GM23338 (cell line): ENCODE measurements at regions not wholly inside any gene's neighbourhood (a gene's known extent, or its start where the extent isn't known, plus 50 kb on each side); places are given as distances from the start of the nearest gene placed in this dataset.

Experiments used
- ATAC-seq: fragments of 200-7000 bp; cut with Tn5 transposase; 3 replicates; pipeline ENCODE4 v1.9.1; 2020
- DNase-seq: peaks from one replicate; pipeline ENCODE4 v3.0.0-alpha.2; 2015; ENCODE audit warnings: low spot score
- H2AFZ ChIP-seq: fragments of 200-600 bp; sonication (generic); 2 replicates; pipeline ENCODE4 v1.8.0; 2016; ENCODE audit warnings: antibody characterized with exemption, mild to moderate bottlenecking, moderate library complexity
- H3F3A ChIP-seq: fragments of 200-600 bp; sonication (generic); replicated peaks from 2 replicates; pipeline ENCODE4 v1.8.0; 2017; ENCODE audit warnings: antibody characterized with exemption, mixed run types, low read depth
- H3K27ac ChIP-seq: fragments of 200-600 bp; sonication (generic); 2 replicates; pipeline ENCODE4 v1.6.1; 2016; ENCODE audit warnings: low read depth
- H3K27me3 ChIP-seq: fragments of 200-600 bp; sonication (generic); 2 replicates; pipeline ENCODE4 v1.8.0; 2016; ENCODE audit warnings: mild to moderate bottlenecking, mixed run types, moderate library complexity; ENCODE audit not compliant: insufficient read depth
- H3K36me3 ChIP-seq: fragments of 200-600 bp; sonication (generic); 2 replicates; pipeline ENCODE4 v1.8.0; 2016; ENCODE audit warnings: mild to moderate bottlenecking; ENCODE audit not compliant: insufficient read depth
- H3K4me1 ChIP-seq: fragments of 200-600 bp; sonication (generic); 2 replicates; pipeline ENCODE4 v1.8.0; 2016; ENCODE audit warnings: mild to moderate bottlenecking, moderate library complexity; ENCODE audit not compliant: insufficient read depth
- H3K4me2 ChIP-seq: fragments of 200-600 bp; sonication (generic); 2 replicates; pipeline ENCODE4 v1.7.1; 2017; ENCODE audit warnings: mixed run types
- H3K4me3 ChIP-seq: fragments of 200-600 bp; sonication (generic); 2 replicates; pipeline ENCODE4 v1.6.1; 2016; ENCODE audit warnings: mixed run types
- H3K79me2 ChIP-seq: fragments of 200-600 bp; sonication (generic); replicated peaks from 2 replicates; pipeline ENCODE4 v1.8.0; 2017; ENCODE audit warnings: mild to moderate bottlenecking; ENCODE audit not compliant: insufficient read depth
- H3K9me2 ChIP-seq: fragments of 200-600 bp; sonication (generic); 2 replicates; pipeline ENCODE4 v1.8.0; 2017; ENCODE audit not compliant: insufficient read depth
- H4K20me1 ChIP-seq: fragments of 200-600 bp; sonication (generic); replicated peaks from 2 replicates; pipeline ENCODE4 v1.8.0; 2017; ENCODE audit warnings: mild to moderate bottlenecking; ENCODE audit not compliant: insufficient read depth
- H3K27ac Mint-ChIP-seq: 2 replicates; pipeline ENCODE4 v1.8.0; 2020; ENCODE audit warnings: inconsistent platforms, mild to moderate bottlenecking, moderate library complexity, mixed read lengths
- H3K27me3 Mint-ChIP-seq: 3 replicates; pipeline ENCODE4 v1.8.0; 2022; ENCODE audit warnings: low read depth, mild to moderate bottlenecking, moderate library complexity, mixed read lengths, inconsistent platforms; ENCODE audit not compliant: insufficient read depth, poor library complexity
- H3K36me3 Mint-ChIP-seq: 3 replicates; pipeline ENCODE4 v1.8.0; 2021; ENCODE audit warnings: low read depth, mild to moderate bottlenecking, inconsistent platforms, moderate library complexity, mixed read lengths
- H3K4me1 Mint-ChIP-seq: 3 replicates; pipeline ENCODE4 v1.8.0; 2020; ENCODE audit warnings: mild to moderate bottlenecking, inconsistent platforms, mixed read lengths
- H3K4me3 Mint-ChIP-seq: 3 replicates; pipeline ENCODE4 v1.8.0; 2021; ENCODE audit warnings: moderate library complexity, mild to moderate bottlenecking, inconsistent platforms, mixed read lengths
- H3K9me3 Mint-ChIP-seq: 3 replicates; pipeline ENCODE4 v1.8.0; 2020; ENCODE audit warnings: moderate library complexity, mild to moderate bottlenecking, inconsistent platforms, mixed read lengths
- CREB1 ChIP-seq: fragments of 250-450 bp; sonication (Bioruptor Pico); IDR thresholded peaks from 2 replicates; pipeline ENCODE4 v1.5.0; 2020; ENCODE audit warnings: low read depth, mild to moderate bottlenecking, moderate library complexity
- CTCF ChIP-seq, 2 experiments: fragments of 200-600 bp in 1 of 2; sonication (generic) in 1 of 2; conservative IDR thresholded peaks; 2 replicates each; pipeline versions ENCODE4 v1.5.1 to v1.6.1; 2016 to 2017; ENCODE audit warnings: antibody characterized with exemption in 2 of 2, low read depth in 2 of 2, mild to moderate bottlenecking in 2 of 2, moderate library complexity in 1 of 2
- ETS1 ChIP-seq: IDR thresholded peaks from 2 replicates; pipeline ENCODE4 v1.6.1; 2016; ENCODE audit warnings: antibody characterized with exemption
- EZH2 ChIP-seq: fragments of 200-600 bp; sonication (generic); IDR thresholded peaks from one replicate; pipeline ENCODE4 v1.8.0; 2017; ENCODE audit warnings: antibody characterized with exemption, mild to moderate bottlenecking, low read depth; ENCODE audit not compliant: unreplicated experiment
- EZH2phosphoT487 ChIP-seq: fragments of 200-600 bp; sonication (generic); IDR thresholded peaks from one replicate; pipeline ENCODE4 v1.8.1; 2018; ENCODE audit warnings: antibody characterized with exemption; ENCODE audit not compliant: unreplicated experiment
- JUNB ChIP-seq: IDR thresholded peaks from one replicate; pipeline ENCODE4 v1.6.1; 2016; ENCODE audit warnings: antibody characterized with exemption; ENCODE audit not compliant: unreplicated experiment
- NANOG ChIP-seq: IDR thresholded peaks from 2 replicates; pipeline ENCODE4 v1.6.1; 2016; ENCODE audit warnings: antibody characterized with exemption, borderline replicate concordance
- POLR2AphosphoS5 ChIP-seq: IDR thresholded peaks from 2 replicates; pipeline ENCODE4 v1.6.1; 2016; ENCODE audit warnings: antibody characterized with exemption, low read depth
- REST ChIP-seq: IDR thresholded peaks from one replicate; pipeline ENCODE4 v1.6.1; 2018; ENCODE audit warnings: antibody characterized with exemption; ENCODE audit not compliant: unreplicated experiment
- STAT1 ChIP-seq: IDR thresholded peaks from one replicate; pipeline ENCODE4 v1.6.1; 2016; ENCODE audit warnings: antibody characterized with exemption; ENCODE audit not compliant: unreplicated experiment
- ZNF114 ChIP-seq: fragments of 250-450 bp; sonication (Bioruptor Pico); IDR thresholded peaks from 2 replicates; pipeline ENCODE4 v1.5.0; 2020; ENCODE audit warnings: mild to moderate bottlenecking, moderate library complexity
- ZNF331 ChIP-seq: fragments of 250-450 bp; sonication (Bioruptor Pico); IDR thresholded peaks from 2 replicates; pipeline ENCODE4 v1.5.0; 2020; ENCODE audit warnings: low read depth, mild to moderate bottlenecking, moderate library complexity

GRCh38 chr13:32905864-32906180, 110.4 kb upstream of the KL start:
- no peak for ATAC-seq
- Mint-ChIP-seq H3K4me3 (no peak overlapping the region), H3K9me3 (peaks cover 3% of the 10 kb centered on the region; the same call in 1 of the 3 replicates), H3K27ac (peak overlapping the region; percentile 76), H3K27me3 (no peaks in the 10 kb centered on the region), H3K4me1 (peaks cover 19% of the 10 kb centered on the region), H3K36me3 (no peaks in the 10 kb centered on the region)
- H3K9me2 ChIP-seq, result peaks cover 16% of the 10 kb centered on the region
- H4K20me1 ChIP-seq, result no peaks in the 10 kb centered on the region
- no peak overlapping the region for H2AFZ ChIP-seq
- no peaks in the 10 kb centered on the region for H3K27me3 ChIP-seq
- H3K79me2 ChIP-seq, result no peaks in the 10 kb centered on the region
- no peak for TF ChIP-seq CTCF (conservative IDR thresholded peaks at IDR 0.05; ENCODE audit: low read depth in 2 of 2)
- no peak overlapping the region for H3K4me3 ChIP-seq
- no peak for DNase-seq
- H3K27ac ChIP-seq, result no peak overlapping the region
- H3K4me2 ChIP-seq, result peak overlapping the region; percentile 14; the same call in 1 of the 2 replicates
- no peaks in the 10 kb centered on the region for H3F3A ChIP-seq
- peaks cover 15% of the 10 kb centered on the region for H3K4me1 ChIP-seq
- H3K36me3 ChIP-seq, result no peaks in the 10 kb centered on the region

- H3K36me3 Mint-ChIP-seq, result no peaks in the 10 kb centered on the region
- H3K79me2 ChIP-seq, result no peaks in the 10 kb centered on the region
- DNase-seq (no peak), ATAC-seq (no peak)
- peaks cover 4% of the 10 kb centered on the region for H3K9me2 ChIP-seq
- no peaks in the 10 kb centered on the region for H3K36me3 ChIP-seq
- no peak overlapping the region for H3K27ac ChIP-seq
- H3K27me3 Mint-ChIP-seq, result no peaks in the 10 kb centered on the region
- no peaks in the 10 kb centered on the region for H3K27me3 ChIP-seq
- peaks cover 15% of the 10 kb centered on the region for H3K4me1 ChIP-seq
- H3K9me3 Mint-ChIP-seq, result 0 out of 3 replicates have a peak, but pooled peaks cover 3% of the 10 kb centered on the region
- no peak overlapping the region for H3K27ac Mint-ChIP-seq
- no peak overlapping the region for H3K4me3 Mint-ChIP-seq
- H4K20me1 ChIP-seq, result no peaks in the 10 kb centered on the region
- H3F3A ChIP-seq, result no peaks in the 10 kb centered on the region
- H2AFZ ChIP-seq, result no peak overlapping the region
- H3K4me2 ChIP-seq, result no peak overlapping the region
- H3K4me3 ChIP-seq, result no peak overlapping the region
- H3K4me1 Mint-ChIP-seq, result peaks cover 19% of the 10 kb centered on the region
- TF ChIP-seq CREB1 (CRISPR knock-in tag) (no peak), ZNF331 (CRISPR knock-in tag) (no peak), ETS1 (no peak), REST (no peak), JUNB (no peak), ZNF114 (CRISPR knock-in tag) (no peak), POLR2AphosphoS5 (no peak), NANOG (no peak), EZH2 (no peak), EZH2phosphoT487 (no peak), STAT1 (no peak), CTCF (conservative IDR thresholded peaks at IDR 0.05; ENCODE audit: low read depth in 2 of 2) (no peak)
Observed at GRCh38 chr13:32907211-32907610, 109.0 kb upstream of the KL start.
